GM13976 (cell line): ENCODE measurements at regions not wholly inside any gene's neighbourhood (a gene's known extent, or its start where the extent isn't known, plus 50 kb on each side); places are given as distances from the start of the nearest gene placed in this dataset.

Source experiments
- DNase-seq: peaks from one replicate; pipeline ENCODE4 v3.0.0; 2012; ENCODE audit warnings: low spot score
- in situ Hi-C: fragments of 300-500 bp; cut with MboI; formaldehyde crosslinking; loops from one replicate; pipeline ENCODE4 v1.12.0; 2022; ENCODE audit warnings: low sequenced_read_pairs, mixed read lengths, inconsistent platforms; ENCODE audit not compliant: unreplicated experiment
- TF ChIP-seq, protein P1 (sequence below): IDR thresholded peaks from 2 replicates; pipeline ENCODE4 v1.5.1; 2012; ENCODE audit warnings: borderline replicate concordance, mild to moderate bottlenecking; ENCODE audit not compliant: insufficient read depth; ENCODE audit errors: extremely low read depth, missing control alignments, control extremely low read depth

DNA sequence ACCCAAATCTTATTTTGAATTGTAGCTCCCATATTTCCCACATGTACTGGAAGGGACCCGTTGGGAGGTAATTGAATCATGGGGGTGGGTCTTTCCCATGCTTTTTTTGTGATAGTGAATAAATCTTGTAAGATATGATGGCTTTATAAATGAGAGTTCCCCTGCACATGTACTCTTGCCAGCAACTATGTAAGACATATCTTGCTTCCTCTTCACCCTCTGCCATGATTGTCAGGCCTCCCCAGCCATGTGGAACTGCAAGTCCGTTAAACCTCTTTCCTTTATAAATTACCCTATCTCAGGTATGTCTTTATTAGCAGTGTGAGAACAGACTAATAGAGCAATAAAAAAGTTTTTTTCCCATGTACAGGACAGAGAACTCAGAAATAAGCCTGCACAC lies 468.4 kb upstream of the SPHKAP start:
- in situ Hi-C loops: no loop called here
- TF ChIP-seq, protein P1, sequence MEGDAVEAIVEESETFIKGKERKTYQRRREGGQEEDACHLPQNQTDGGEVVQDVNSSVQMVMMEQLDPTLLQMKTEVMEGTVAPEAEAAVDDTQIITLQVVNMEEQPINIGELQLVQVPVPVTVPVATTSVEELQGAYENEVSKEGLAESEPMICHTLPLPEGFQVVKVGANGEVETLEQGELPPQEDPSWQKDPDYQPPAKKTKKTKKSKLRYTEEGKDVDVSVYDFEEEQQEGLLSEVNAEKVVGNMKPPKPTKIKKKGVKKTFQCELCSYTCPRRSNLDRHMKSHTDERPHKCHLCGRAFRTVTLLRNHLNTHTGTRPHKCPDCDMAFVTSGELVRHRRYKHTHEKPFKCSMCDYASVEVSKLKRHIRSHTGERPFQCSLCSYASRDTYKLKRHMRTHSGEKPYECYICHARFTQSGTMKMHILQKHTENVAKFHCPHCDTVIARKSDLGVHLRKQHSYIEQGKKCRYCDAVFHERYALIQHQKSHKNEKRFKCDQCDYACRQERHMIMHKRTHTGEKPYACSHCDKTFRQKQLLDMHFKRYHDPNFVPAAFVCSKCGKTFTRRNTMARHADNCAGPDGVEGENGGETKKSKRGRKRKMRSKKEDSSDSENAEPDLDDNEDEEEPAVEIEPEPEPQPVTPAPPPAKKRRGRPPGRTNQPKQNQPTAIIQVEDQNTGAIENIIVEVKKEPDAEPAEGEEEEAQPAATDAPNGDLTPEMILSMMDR: no peak
- no peak for DNase-seq

DNA sequence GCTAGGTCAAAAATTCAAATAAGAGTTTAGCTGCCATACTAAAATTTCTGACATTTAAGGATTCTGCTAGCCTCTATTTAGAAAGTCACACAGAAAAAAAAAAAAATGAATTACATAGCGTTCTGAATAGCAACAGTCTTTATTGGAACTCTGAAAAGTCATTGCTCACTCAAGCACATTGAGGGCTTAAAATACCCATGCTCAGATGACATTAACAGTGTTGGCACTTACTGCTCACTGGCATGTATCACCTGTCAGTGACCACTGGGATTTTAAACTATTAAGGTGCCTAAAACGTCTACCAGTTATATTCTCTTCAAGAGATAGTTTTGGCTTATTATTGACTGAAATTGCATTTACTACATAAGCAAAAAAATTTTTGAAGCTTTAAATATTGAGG lies 468.0 kb upstream of the SPHKAP start:
- TF ChIP-seq, protein P1: no peak
- DNase-seq: no peak
- in situ Hi-C loops: no loop called here

DNA sequence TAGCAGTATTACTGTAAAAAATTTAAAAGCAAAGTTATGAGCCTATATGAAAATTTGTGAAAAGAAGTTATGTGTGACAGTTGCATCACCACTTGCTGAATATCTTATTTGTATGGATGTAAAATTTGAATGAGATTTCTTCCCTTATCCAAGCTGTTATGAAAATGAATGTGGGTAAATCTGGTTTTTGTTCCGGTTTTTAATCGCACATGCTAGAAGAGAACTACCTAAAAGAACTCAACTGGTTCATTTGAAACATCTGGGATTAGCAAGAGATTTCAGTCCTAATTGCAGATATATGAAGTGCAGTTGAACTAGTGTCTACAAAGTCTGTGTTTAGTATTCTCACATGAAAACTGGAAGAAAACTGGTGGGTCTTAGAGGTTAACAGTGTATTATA lies 467.1 kb upstream of the SPHKAP start:
- in situ Hi-C loops: no loop called here
- TF ChIP-seq, protein P1: no peak
- DNase-seq: no peak

DNA sequence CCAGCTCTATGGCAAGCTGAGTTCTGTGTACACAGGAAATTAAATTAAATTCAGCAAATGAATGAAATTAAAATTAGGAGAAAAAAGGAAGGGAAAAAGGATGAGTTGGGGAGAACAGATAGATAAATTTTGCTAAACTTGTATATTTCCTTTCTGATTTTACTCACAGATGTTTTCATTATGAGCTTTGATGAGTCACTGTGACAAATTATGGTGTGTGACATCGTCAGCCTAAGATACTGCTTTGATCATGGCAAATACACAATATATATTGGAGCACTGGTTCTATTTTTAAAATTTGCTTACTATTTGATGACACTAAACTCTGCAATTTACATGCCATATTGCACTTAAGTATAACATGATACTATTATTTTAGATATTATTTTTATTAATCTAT lies 464.6 kb upstream of the SPHKAP start:
- in situ Hi-C loops: no loop called here
- no peak for DNase-seq
- TF ChIP-seq, protein P1: no peak

DNA sequence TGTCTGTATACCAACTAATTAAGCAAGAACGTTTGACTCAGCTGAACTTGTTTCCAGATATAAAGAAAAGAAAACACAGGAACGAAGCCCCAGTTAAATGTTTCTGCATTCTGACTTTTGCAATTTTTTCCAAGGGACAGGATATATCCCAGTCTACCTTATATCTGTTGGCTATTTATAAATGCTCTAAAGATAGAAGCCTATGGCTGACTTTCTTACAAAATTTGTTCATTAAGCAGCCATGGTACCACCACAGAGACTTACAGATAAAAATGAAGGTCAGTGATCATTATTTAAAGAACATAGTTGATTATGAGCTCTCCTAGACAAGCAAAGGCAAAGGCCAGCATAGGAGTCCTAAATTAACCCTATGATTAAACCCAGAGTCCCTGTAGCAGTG lies 462.7 kb upstream of the SPHKAP start:
- DNase-seq: no peak
- TF ChIP-seq, protein P1: no peak
- in situ Hi-C loops: no loop called here

DNA sequence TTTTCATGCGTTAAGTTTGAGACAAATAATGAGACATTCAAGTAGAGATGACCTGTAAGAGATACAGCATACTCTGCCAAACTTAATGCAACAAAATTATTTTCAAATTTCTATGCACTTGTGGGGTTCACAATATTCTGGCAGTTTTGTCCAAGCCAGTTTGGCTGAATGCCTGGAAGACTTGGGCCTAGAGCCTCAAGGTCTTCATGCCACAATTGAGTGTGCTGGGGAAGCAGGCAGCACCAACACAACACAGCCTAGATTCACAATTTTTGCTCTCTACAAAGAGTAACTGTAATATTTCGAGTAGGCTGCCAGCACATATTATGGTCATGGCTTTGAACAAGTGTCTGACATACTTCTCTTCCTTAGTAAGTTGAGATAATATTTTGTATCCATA lies 461.4 kb upstream of the SPHKAP start:
- no peak for DNase-seq
- TF ChIP-seq, protein P1: no peak
- in situ Hi-C loops: no loop called here

DNA sequence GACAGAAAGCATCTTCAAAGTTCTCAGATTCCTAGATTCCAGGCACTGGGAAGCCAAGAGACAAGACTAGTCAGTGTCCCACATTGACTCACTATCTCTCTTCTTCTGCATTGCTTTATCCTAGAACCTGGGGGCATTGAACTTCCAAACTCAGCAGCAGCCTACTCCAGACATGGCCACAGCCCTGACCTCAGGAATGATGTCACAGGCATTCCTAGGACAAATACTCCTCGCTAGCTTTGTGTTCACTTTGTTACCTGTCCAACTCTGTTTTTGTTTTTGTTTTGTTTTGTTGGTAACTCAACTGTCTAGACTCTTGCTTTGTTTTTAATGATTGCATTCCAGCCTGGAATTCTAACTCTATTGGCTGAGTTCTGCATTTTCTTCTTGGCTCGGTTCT lies 449.3 kb upstream of the SPHKAP start:
- TF ChIP-seq, protein P1: no peak
- DNase-seq: no peak
- in situ Hi-C loops: no loop called here
